GM08714 (cell line): ENCODE measurements at regions not wholly inside any gene's neighbourhood (a gene's known extent, or its start where the extent isn't known, plus 50 kb on each side); places are given as distances from the start of the nearest gene placed in this dataset.
"Not testable (repeated sequence)": the region's sequence is repeated elsewhere in the genome, so short reads cannot be mapped to it uniquely, and the experiment has no call there.

Source experiments
- H3K4me3 ChIP-seq: fragments of 200-500 bp; sonication (Bioruptor generic); 2 replicates; pipeline ENCODE4 v1.5.1; 2014; ENCODE audit warnings: mild to moderate bottlenecking, low read length, inconsistent platforms
- ZNF274 ChIP-seq: IDR thresholded peaks from 2 replicates; pipeline ENCODE4 v1.6.1; 2012; ENCODE audit warnings: mild to moderate bottlenecking, low read depth, low read length

DNA sequence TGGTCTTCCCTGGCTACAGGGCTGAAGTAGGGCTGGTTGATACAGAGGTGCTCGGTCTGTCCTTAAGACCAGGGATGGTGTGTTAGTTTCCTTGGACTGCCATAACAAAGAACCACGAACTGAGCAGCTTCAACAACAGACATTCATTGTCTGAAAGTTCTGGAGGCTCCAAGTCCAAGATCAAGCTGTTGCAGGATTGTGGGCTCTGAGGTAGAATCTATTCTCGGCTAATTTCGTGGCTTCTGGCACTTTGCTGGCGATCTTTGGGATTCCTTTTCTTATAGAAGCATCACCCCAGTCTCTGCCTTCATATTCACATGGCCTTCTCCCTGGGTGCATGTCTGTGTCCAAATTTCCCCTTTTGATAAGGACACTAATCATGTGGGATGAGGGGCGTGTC lies 112.1 kb upstream of the ITGB1 start:
- no peak for TF ChIP-seq ZNF274
- no peak overlapping the region for H3K4me3 ChIP-seq

- TF ChIP-seq ZNF274, result no peak
Measured at GRCh38 chr10:33067917-33068316, 109.9 kb upstream of the ITGB1 start.

DNA sequence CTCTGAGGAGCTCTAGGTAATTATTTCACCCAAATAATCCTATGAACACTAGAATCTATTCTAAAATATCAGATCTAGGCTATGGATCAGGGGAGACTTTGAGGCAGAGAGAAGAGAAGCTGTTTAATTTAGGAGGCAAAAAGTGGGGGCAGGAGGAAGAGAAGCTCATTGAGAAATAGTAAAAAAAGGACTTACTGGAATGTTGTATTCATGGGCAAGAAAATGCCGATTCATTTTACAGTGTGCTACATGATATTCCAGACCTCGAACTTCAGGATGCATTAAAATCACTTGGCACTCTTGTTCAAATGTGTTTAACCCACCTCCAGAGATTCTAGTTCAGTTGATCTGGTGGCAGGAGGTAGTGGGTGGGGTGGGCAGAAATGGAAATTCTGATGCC lies 109.5 kb upstream of the ITGB1 start:
- H3K4me3 ChIP-seq, result no peak overlapping the region
- TF ChIP-seq ZNF274, result no peak

More at GRCh38 chr10:33067917-33068316, 109.9 kb upstream of the ITGB1 start:
- H3K4me3 ChIP-seq, result no peak overlapping the region

GRCh38 chr10:33066558-33067236 lies 108.7 kb upstream of the ITGB1 start:
- H3K4me3 ChIP-seq, result no peak overlapping the region
- no peak for TF ChIP-seq ZNF274

GRCh38 chr10:33065111-33065510 lies 107.1 kb upstream of the ITGB1 start:
- no peak overlapping the region for H3K4me3 ChIP-seq
- TF ChIP-seq ZNF274, result no peak

- no peak overlapping the region for H3K4me3 ChIP-seq
- no peak for TF ChIP-seq ZNF274
Measured at GRCh38 chr10:33064706-33065105, 106.7 kb upstream of the ITGB1 start.

GRCh38 chr10:33057620-33058019 lies 99.6 kb upstream of the ITGB1 start:
- no peak overlapping the region for H3K4me3 ChIP-seq
- TF ChIP-seq ZNF274, result no peak

- no peak overlapping the region for H3K4me3 ChIP-seq
- TF ChIP-seq ZNF274, result no peak
Measured at GRCh38 chr10:33056828-33057596, 99.0 kb upstream of the ITGB1 start.

DNA sequence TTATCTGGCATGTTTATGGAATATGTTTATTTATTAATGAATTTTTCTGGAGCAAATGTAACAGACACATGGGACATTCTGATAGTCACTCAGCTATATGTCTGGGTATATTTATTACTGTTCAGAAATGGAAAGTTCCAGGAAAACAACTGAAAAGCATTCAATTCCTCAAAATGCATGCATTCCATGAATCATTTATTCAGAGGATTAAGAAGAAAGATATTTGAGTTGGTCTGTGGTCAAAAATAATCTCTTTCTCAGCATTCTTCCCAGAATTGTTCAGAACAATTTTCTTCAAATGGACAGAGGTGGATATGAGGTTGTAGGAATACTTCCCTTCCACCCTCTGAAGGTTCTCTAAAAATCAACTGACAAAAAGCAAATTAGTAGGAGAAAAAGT lies 97.6 kb upstream of the ITGB1 start:
- no peak for TF ChIP-seq ZNF274
- no peak overlapping the region for H3K4me3 ChIP-seq

GRCh38 chr10:33052915-33053810 lies 95.1 kb upstream of the ITGB1 start:
- H3K4me3 ChIP-seq, result no peak overlapping the region
- TF ChIP-seq ZNF274, result no peak

DNA sequence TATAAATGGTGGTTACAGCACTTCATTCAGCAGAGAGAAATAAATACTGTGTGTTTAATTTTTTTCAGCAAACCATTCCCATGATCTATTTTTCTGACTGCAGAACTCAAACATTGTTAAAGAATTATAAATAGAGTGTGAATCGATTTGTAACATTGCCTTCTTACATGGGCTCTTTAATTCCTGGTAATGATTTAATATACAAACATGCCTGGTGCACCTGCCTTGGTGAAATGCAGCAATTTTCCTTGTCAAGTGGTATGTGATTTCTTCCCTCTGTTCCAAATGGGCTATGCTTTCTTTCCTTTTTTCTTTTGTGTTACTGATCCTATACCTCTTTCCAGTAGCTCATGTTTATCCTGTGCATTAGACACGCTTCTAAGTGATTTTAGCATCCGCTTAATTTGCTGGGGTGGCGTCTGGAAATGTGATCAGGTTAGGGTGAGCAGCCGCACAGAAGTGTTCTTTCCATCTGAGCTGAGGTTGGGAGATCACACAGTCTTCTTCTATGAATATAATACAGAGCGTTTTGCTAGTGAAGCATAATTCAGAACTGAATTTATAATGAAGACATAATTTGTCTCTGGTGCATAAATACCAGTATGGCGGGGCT lies 94.3 kb upstream of the ITGB1 start:
- no peak for TF ChIP-seq ZNF274

DNA sequence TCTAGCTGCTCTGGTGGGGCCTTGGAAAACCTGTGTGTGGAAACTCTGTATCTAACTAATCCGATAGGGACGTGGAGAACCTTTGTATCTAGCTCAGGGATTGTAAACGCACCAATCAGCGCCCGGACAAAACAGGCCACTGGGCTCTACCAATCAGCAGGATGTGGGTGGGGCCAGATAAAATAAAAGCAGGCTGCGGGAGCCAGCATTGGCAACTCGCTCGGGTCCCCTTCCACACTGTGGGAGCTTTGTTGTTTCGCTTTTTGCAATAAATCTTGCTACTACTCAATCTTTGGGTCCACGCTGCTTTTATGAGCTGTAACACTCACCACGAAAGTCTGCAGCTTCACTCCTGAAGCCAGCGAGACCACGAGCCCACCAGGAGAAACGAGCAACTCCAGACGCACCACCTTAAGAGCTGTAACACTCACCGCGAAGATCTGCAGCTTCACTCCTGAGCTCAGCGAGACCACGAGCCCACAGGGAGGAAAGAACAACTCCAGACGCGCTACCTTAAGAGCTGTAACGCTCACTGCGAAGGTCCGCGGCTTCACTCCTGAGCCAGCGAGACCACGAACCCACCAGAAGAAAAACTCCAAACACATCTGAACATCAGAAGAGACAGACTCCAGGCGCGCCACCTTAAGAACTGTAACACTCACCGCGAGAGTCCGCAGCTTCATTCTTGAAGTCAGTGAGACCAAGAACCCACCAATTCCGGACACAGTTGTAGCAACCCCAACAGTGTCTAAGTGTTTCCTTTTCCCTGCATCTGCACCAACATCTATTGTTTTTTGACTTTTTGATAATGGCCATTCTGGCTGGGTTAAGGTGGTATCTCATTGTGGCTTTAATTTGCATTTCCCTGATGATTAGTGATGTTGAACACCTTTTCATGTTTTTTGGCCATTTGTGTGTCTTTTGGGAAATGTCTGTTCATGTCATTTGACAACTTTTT lies 92.2 kb upstream of the ITGB1 start:
- not testable (repeated sequence) for H3K4me3 ChIP-seq

More for the DNA sequence above, 94.3 kb upstream of the ITGB1 start:
- H3K4me3 ChIP-seq, result no peak overlapping the region

DNA sequence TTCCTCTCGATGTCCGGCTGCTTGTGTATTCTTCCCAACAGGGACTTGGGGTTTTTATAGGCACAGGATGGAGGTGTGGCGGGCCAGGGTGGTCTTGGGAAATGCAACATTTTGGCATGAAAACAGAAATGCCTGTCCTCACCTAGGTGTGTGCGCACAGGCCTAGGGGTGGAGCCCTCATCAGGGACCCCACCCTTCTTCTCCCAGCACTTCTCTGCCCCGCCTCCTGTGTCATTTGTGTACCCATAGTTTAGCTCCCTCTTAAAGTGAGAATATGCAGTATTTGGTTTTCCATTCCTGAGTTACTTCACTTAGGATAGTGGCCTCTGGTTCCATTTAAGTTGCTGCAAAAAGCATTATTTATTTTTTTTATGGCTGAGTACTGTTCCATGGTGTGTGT lies 90.2 kb upstream of the ITGB1 start:
- H3K4me3 ChIP-seq, result no peak overlapping the region
- no peak for TF ChIP-seq ZNF274
